GM21619 (cell line): ENCODE measurements at regions not wholly inside any gene's neighbourhood (a gene's known extent, or its start where the extent isn't known, plus 50 kb on each side); places are given as distances from the start of the nearest gene placed in this dataset.
"Not testable (repeated sequence)": the region's sequence is repeated elsewhere in the genome, so short reads cannot be mapped to it uniquely, and the experiment has no call there.

ENCODE experiments used
- ATAC-seq: cut with Tn5 transposase; IDR thresholded peaks from one replicate; pipeline ENCODE4 v1.9.1; 2021; ENCODE audit not compliant: unreplicated experiment

GRCh38 chr13:48806522-48806921 lies 152.8 kb downstream of the CYSLTR2 start:
- ATAC-seq, result no peak

- ATAC-seq, result no peak
Measured at GRCh38 chr13:48808683-48809082, 155.0 kb downstream of the CYSLTR2 start.

GRCh38 chr13:48810013-48810412 lies 156.3 kb downstream of the CYSLTR2 start:
- no peak for ATAC-seq

GRCh38 chr13:48813518-48813917 lies 159.8 kb downstream of the CYSLTR2 start:
- no peak for ATAC-seq

GRCh38 chr13:48816700-48817099 lies 159.0 kb upstream of the FNDC3A start:
- no peak for ATAC-seq

GRCh38 chr13:48817166-48817802 lies 158.4 kb upstream of the FNDC3A start:
- no peak for ATAC-seq

- ATAC-seq, result no peak
Measured at GRCh38 chr13:48818495-48819356, 157.0 kb upstream of the FNDC3A start.

- no peak for ATAC-seq
Measured at GRCh38 chr13:48819376-48819775, 156.3 kb upstream of the FNDC3A start.

- no peak for ATAC-seq
Measured at GRCh38 chr13:48819899-48820298, 155.8 kb upstream of the FNDC3A start.

- ATAC-seq, result not testable (repeated sequence)
Measured at GRCh38 chr13:48823526-48823925, 152.2 kb upstream of the FNDC3A start.

- no peak for ATAC-seq
Measured at GRCh38 chr13:48826039-48826438, 149.7 kb upstream of the FNDC3A start.

GRCh38 chr13:48826922-48827454 lies 148.7 kb upstream of the FNDC3A start:
- ATAC-seq, result not testable (repeated sequence)

GRCh38 chr13:48827709-48828108 lies 148.0 kb upstream of the FNDC3A start:
- ATAC-seq, result no peak

GRCh38 chr13:48828962-48829411 lies 146.7 kb upstream of the FNDC3A start:
- no peak for ATAC-seq

- ATAC-seq, result no peak
Measured at GRCh38 chr13:48829536-48829935, 146.2 kb upstream of the FNDC3A start.

- no peak for ATAC-seq
Measured at GRCh38 chr13:48831248-48831647, 144.5 kb upstream of the FNDC3A start.

- ATAC-seq, result no peak
Measured at GRCh38 chr13:48833412-48833811, 142.3 kb upstream of the FNDC3A start.

GRCh38 chr13:48835326-48835725 lies 140.4 kb upstream of the FNDC3A start:
- not testable (repeated sequence) for ATAC-seq

GRCh38 chr13:48838193-48838973 lies 137.3 kb upstream of the FNDC3A start:
- no peak for ATAC-seq

- ATAC-seq, result no peak
Measured at GRCh38 chr13:48839171-48839570, 136.5 kb upstream of the FNDC3A start.

GRCh38 chr13:48840366-48840765 lies 135.3 kb upstream of the FNDC3A start:
- no peak for ATAC-seq
